ENCODE measurements at regions not wholly inside any gene's neighbourhood (a gene's known extent, or its start where the extent isn't known, plus 50 kb on each side); places are given as distances from the start of the nearest gene placed in this dataset.

DNA sequence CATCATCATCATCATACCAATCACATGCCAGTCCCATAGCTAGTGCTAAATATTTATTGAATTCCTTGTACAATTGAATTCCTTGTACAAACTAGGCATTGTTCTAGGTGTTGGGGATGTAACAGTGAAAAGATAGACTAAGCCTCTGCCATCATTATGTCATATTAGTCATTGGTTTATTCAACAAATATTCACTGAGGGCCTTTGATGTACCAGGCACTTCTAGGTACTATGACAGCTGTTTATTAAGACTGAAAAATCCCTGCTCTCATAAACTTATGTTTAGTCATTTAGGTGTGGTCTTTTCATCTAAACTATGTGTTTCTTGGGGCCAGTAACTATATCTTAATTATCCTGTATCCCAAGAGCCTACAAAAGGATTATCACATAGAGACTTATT, 412.3 kb upstream of the ETAA1 start:
- no peak for DNase-seq

- no peak for DNase-seq
Observed at GRCh38 chr2:66985906-66986305, 411.2 kb upstream of the ETAA1 start.

GRCh38 chr2:66987733-66988132, 409.4 kb upstream of the ETAA1 start:
- DNase-seq = no peak

- no peak for DNase-seq
Observed at GRCh38 chr2:66994654-66995053, 402.5 kb upstream of the ETAA1 start.

DNA sequence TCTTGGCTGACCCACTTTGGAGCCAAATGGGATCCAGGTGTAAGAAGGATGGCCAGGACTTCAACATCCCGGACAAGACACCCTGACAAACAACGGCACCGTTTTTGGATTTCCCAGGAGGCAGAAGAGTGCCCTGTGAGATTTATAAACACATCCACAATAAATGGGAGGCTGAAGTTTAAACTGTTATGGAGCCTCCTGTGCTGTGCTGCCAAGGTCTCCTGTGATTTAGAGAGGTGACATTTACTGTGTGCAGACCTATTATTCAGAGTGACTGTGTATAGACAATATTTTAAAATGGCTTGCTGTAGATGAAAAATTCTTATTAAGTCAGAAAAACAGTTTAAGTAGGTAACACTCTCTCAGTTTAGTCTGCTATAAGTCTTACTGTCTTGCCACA, 401.5 kb upstream of the ETAA1 start:
- DNase-seq = no peak

DNA sequence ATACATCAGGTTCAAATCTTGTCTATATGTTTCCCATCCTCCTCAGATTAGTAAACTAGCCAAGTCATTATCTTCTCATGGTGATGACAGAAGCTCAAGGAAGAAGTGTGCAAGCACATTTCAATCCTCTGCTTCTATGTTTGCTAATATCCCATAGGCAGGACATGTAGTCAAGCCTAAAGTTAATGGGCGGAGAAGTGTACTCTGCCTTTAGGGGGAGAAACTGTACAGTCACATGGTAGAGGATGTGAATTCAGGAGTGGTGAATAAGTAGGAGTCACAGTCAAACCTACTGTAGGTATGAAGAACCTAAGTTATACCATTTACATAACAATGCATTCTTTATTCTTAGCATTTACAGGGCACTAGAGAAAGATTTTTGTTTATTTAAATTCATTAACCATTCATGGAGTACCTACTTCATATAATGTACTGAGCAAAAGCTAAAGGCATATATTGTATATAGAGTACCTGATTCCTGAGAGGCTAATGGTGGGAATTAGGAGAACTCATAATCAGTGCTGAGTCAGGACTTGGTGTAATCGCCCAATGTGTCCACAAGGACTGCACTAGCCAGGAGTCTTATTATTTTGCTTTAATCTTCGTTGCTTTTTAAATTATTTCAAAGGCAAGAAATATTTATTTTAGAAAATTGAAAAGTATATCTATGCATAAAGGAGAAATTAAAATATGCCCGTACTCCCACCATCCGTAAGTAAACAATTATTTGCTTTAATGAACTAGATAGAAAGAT, 394.3 kb upstream of the ETAA1 start:
- no peak for DNase-seq

- DNase-seq = no peak
Observed at GRCh38 chr2:67006373-67006960, 390.7 kb upstream of the ETAA1 start.

- no peak for DNase-seq
Observed at GRCh38 chr2:67008155-67008554, 389.0 kb upstream of the ETAA1 start.

- no peak for DNase-seq
Observed at GRCh38 chr2:67012165-67012564, 385.0 kb upstream of the ETAA1 start.

- no peak for DNase-seq
Observed at GRCh38 chr2:67013821-67014220, 383.3 kb upstream of the ETAA1 start.

DNA sequence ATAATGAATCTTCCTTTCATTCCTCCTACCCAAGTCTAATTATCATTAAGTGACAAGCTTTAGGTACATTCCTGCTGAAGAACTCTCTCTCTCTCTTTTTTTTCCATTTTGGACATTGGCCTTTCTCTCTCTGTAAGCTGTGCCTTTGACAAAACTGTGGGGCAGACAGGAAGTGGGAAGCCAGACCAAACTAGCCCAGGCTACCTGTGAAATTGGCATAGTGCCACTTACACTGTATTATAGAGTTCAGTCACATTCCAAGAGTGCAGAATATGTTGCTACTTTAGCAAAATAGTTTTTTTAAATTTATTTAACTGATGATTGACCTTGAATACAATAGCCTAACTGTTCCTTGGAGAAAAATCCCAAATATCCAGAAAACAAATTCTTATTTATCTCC, 381.5 kb upstream of the ETAA1 start:
- DNase-seq = no peak

- DNase-seq = no peak
Observed at GRCh38 chr2:67018301-67018700, 378.8 kb upstream of the ETAA1 start.

GRCh38 chr2:67032076-67032475, 365.1 kb upstream of the ETAA1 start:
- no peak for DNase-seq

DNA sequence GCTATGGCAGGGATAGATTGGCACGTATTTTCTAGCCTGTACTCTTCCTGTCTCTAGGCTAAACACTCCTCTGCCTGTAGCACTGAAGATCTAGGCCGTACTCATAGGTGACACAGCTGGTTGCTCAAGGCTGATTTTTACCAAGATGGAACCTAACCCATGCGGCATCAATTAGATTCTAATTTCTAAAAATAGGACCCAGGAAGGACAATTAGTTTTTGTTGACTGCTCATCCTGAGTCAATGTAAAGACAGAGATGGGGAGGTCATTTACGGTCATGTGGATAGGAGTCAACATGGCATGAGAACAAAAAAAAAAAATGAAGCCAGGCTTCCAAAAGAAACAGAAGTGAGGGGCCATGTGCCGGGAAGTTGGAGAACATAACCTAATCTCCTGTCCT, 360.7 kb upstream of the ETAA1 start:
- no peak for DNase-seq

DNA sequence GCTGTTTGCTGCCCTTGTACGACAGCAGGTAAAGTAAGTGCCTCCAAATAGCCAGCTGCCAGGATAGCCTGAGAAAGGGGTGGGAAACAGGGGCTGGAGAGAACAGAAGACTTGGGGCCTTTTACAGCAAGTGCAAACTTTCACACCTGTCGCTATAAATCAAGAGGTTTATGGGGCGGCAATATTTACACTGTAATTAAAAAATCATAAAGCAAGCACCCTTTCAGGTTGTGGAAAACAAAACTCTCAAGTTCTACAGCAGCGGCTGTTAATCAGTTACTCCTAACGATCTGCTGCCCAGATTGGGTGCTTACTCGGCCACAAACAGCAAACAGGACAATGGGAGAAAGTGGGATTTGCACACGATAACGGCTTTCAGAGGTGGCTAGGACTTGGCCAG, 359.5 kb upstream of the ETAA1 start:
- peak; percentile 8 for DNase-seq

- DNase-seq = no peak
Observed at GRCh38 chr2:67038195-67038594, 358.9 kb upstream of the ETAA1 start.

DNA sequence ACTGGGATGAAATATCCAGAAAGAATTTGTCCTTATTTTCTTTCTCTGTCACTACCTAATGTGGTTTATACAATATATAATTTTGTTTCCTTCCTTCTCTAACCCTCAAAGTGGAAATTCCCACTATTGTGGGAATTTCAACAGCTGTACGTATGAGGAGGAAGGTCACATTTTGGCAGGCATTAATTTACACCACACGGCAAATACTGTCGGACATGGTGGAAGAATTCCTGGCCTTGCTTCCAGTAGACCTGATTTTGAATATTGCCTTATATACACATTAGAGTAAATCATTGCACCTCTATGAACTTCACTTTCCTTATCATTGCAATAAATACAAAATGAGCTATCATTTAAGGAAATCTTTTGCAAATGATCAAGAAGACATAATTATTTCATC, 358.1 kb upstream of the ETAA1 start:
- no peak for DNase-seq

DNA sequence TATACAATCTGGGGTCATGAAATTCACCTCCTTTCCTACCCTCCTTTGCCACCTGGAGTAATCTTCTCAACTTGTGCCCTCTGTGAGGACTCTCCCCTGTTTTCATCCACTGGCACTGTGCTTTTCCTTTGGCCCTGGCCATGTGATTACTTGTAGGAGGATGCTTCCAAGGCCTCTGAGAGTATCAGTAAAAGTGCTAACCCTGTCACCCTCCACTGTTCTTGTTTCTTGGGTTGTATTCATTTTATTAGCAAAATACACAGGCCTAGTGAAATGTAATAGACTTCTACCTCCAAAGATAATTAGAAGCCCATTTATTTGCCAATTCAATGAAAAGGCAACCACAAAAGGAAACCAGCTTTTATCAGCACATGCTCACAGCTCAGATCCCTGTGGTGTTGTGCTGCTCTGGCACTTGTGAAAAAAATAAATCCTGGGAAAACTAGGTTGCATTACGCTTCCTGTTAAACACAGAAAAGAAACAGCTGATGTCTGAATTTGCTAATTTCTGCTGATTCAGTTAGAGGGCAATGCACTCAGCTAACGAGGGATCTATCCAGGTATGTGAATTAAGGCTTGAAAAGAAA, 357.5 kb upstream of the ETAA1 start:
- no peak for DNase-seq

DNA sequence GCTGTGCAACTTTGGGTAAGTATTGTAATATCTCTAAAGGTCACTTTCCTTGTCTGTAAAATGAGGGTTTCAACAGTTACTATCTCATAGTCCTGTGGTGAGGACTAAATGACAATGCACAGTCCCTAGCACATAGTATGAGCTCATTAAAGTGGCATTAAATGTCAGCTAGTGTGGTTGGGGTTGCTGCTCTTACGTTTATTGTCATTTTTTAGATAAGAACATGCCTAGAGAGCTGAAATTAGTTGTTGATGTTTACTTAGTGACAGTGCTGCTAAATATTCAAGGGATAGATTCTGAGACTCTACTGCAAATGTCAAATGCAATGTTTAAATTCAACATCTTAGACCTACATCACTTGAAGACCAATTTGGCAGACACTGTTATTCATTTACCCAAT, 356.1 kb upstream of the ETAA1 start:
- no peak for DNase-seq

- DNase-seq = no peak
Observed at GRCh38 chr2:67043781-67044478, 353.2 kb upstream of the ETAA1 start.

DNA sequence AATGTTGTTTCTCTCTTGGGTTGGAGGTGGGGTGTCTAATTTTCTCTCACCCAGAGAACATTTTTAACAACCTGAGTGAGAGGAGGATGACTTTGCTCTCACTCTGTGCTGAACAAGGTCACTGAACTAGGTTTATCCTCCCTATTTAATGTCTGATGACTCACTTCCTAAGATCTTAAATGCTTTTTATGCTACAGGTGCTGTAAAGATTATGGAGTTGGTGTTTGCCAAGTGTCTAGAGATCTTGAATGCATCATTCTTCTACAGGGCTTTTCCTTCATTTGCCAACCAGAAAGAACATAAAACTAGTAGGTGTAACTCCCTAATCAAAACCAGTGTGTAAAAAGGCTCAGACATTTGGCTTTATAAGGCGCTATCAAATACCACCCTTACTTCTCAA, 350.5 kb upstream of the ETAA1 start:
- no peak for DNase-seq

DNA sequence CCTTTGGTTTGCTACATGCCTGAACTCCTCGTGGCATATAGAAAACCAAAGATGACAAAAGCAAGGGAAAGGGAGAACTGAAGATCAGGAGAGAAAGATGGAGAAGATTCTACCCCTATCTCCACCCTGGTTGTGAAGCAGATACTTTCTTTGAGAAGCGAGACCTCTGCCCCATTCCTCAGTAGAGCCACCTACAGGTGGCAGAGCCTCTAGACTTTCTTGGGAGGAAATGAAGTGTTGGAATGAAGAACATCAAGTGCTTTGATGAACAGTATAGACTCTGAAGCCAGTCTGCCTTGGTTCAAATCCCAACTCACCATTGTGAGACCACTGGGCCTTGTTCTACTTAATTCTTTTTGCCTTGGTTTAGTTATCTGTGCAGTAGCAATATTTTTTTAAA, 348.8 kb upstream of the ETAA1 start:
- no peak for DNase-seq

GRCh38 chr2:67050622-67051021, 346.5 kb upstream of the ETAA1 start:
- DNase-seq = no peak

- DNase-seq = no peak
Observed at GRCh38 chr2:67054728-67055127, 342.4 kb upstream of the ETAA1 start.

Measured in NCI-H1092 treated with DMSO at 0.1 percent for 48 hours (cell line).